Neural progenitor cell (in vitro differentiated cells): ENCODE measurements at regions not wholly inside any gene's neighbourhood (a gene's known extent, or its start where the extent isn't known, plus 50 kb on each side); places are given as distances from the start of the nearest gene placed in this dataset.
A peak's percentile ranks its signal among the peaks of the same experiment; 100 is the strongest.

ENCODE experiments used
- DNase-seq: peaks from one replicate; pipeline ENCODE4 v3.0.0-alpha.2; 2016; ENCODE audit warnings: low spot score
- H2AFZ ChIP-seq: fragments of 200-600 bp; sonication (generic); replicated peaks from 2 replicates; pipeline ENCODE4 v1.6.1; 2016; ENCODE audit warnings: antibody characterized with exemption
- H3F3A ChIP-seq: fragments of 200-600 bp; sonication (generic); 2 replicates; pipeline ENCODE4 v1.6.1; 2016; ENCODE audit warnings: antibody characterized with exemption, low read depth
- H3K27ac ChIP-seq: fragments of 200-600 bp; sonication (generic); 2 replicates; pipeline ENCODE4 v1.5.1; 2016; ENCODE audit warnings: mild to moderate bottlenecking
- H3K27me3 ChIP-seq: fragments of 200-600 bp; sonication (generic); 2 replicates; pipeline ENCODE4 v1.6.1; 2016; ENCODE audit warnings: mild to moderate bottlenecking, moderate library complexity
- H3K36me3 ChIP-seq: fragments of 200-600 bp; sonication (generic); 2 replicates; pipeline ENCODE4 v1.5.1; 2016
- H3K4me1 ChIP-seq: fragments of 200-600 bp; sonication (generic); 2 replicates; pipeline ENCODE4 v1.6.1; 2016; ENCODE audit warnings: mixed run types
- H3K4me2 ChIP-seq: fragments of 200-600 bp; sonication (generic); 2 replicates; pipeline ENCODE4 v1.6.1; 2016
- H3K4me3 ChIP-seq: fragments of 200-600 bp; sonication (generic); 2 replicates; pipeline ENCODE4 v1.5.1; 2016
- H3K79me2 ChIP-seq: fragments of 200-600 bp; sonication (generic); 2 replicates; pipeline ENCODE4 v1.6.1; 2016; ENCODE audit warnings: low read depth
- H3K9ac ChIP-seq: fragments of 200-600 bp; sonication (generic); 2 replicates; pipeline ENCODE4 v1.6.1; 2016
- H3K9me3 ChIP-seq: fragments of 200-600 bp; sonication (generic); 2 replicates; pipeline ENCODE4 v1.5.1; 2016; ENCODE audit warnings: low read depth
- H4K20me1 ChIP-seq: fragments of 200-600 bp; sonication (generic); 2 replicates; pipeline ENCODE4 v1.6.1; 2016; ENCODE audit warnings: low read depth
- H3K27ac Mint-ChIP-seq: 3 replicates; pipeline ENCODE4 v1.8.0; 2021; ENCODE audit warnings: mixed read lengths
- H3K27me3 Mint-ChIP-seq: 2 replicates; pipeline ENCODE4 v1.8.0; 2022; ENCODE audit warnings: low read depth, mild to moderate bottlenecking, inconsistent platforms, moderate library complexity, mixed read lengths; ENCODE audit not compliant: insufficient read depth
- H3K36me3 Mint-ChIP-seq: 3 replicates; pipeline ENCODE4 v1.8.0; 2021; ENCODE audit warnings: mixed read lengths
- H3K4me1 Mint-ChIP-seq: 3 replicates; pipeline ENCODE4 v1.8.0; 2021; ENCODE audit warnings: mixed read lengths
- H3K4me3 Mint-ChIP-seq: 3 replicates; pipeline ENCODE4 v1.8.0; 2021; ENCODE audit warnings: mild to moderate bottlenecking, moderate library complexity, mixed read lengths
- H3K9me3 Mint-ChIP-seq: 3 replicates; pipeline ENCODE4 v1.8.0; 2020; ENCODE audit warnings: mixed read lengths
- EZH2 ChIP-seq: fragments of 200-600 bp; sonication (generic); IDR thresholded peaks from 2 replicates; pipeline ENCODE4 v1.6.1; 2017; ENCODE audit warnings: antibody characterized with exemption, mild to moderate bottlenecking, moderate library complexity
- EZH2phosphoT487 ChIP-seq: fragments of 200-600 bp; sonication (generic); IDR thresholded peaks from 2 replicates; pipeline ENCODE4 v1.6.1; 2017; ENCODE audit warnings: antibody characterized with exemption
- TF ChIP-seq, protein P1 (sequence below): fragments of 200-600 bp; sonication (generic); IDR thresholded peaks from 2 replicates; pipeline ENCODE4 v1.5.1; 2017; ENCODE audit warnings: antibody characterized with exemption, mild to moderate bottlenecking

GRCh38 chr7:140267381-140268226 lies 90.8 kb upstream of the KDM7A start:
- H4K20me1 ChIP-seq = no peaks in the 10 kb centered on the region
- Mint-ChIP-seq H3K36me3 (no peaks in the 10 kb centered on the region), H3K4me1 (no peaks in the 10 kb centered on the region), H3K4me3 (no peak overlapping the region), H3K27me3 (no peaks in the 10 kb centered on the region), H3K9me3 (no peaks in the 10 kb centered on the region), H3K27ac (peak overlapping the region; percentile 78)
- no peaks in the 10 kb centered on the region for H3K36me3 ChIP-seq
- TF ChIP-seq, protein P1, sequence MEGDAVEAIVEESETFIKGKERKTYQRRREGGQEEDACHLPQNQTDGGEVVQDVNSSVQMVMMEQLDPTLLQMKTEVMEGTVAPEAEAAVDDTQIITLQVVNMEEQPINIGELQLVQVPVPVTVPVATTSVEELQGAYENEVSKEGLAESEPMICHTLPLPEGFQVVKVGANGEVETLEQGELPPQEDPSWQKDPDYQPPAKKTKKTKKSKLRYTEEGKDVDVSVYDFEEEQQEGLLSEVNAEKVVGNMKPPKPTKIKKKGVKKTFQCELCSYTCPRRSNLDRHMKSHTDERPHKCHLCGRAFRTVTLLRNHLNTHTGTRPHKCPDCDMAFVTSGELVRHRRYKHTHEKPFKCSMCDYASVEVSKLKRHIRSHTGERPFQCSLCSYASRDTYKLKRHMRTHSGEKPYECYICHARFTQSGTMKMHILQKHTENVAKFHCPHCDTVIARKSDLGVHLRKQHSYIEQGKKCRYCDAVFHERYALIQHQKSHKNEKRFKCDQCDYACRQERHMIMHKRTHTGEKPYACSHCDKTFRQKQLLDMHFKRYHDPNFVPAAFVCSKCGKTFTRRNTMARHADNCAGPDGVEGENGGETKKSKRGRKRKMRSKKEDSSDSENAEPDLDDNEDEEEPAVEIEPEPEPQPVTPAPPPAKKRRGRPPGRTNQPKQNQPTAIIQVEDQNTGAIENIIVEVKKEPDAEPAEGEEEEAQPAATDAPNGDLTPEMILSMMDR = no peak
- TF ChIP-seq EZH2phosphoT487 (no peak), EZH2 (no peak)
- no peak overlapping the region for H3K4me2 ChIP-seq
- H3K4me3 ChIP-seq = no peak overlapping the region
- H3F3A ChIP-seq = no peaks in the 10 kb centered on the region
- H3K4me1 ChIP-seq = no peaks in the 10 kb centered on the region
- H3K9ac ChIP-seq = no peak overlapping the region
- no peaks in the 10 kb centered on the region for H3K79me2 ChIP-seq
- no peak overlapping the region for H2AFZ ChIP-seq
- no peaks in the 10 kb centered on the region for H3K27me3 ChIP-seq
- H3K27ac ChIP-seq = no peak overlapping the region
- H3K9me3 ChIP-seq = no peaks in the 10 kb centered on the region
- no peak for DNase-seq

DNA sequence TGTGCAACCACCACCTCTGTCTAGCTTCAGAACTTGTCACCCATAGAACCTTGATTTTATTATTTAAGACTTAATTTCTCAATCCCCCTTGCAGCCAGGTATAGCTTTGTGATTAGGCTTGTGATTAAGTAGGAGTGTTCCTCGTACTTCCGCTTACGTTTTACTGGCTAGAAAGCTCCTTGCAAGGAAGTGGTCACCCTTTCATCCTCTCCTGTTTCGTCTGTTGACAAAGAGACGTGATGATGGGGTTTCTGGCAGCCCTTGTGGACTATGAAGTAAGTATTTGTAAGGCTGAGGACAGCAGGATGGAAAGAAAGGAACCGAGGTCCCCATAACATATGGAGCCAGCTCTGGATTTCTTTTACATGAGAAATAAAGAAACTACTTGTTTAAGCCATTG lies 86.5 kb upstream of the KDM7A start:
- H3K9me3 Mint-ChIP-seq = no peaks in the 10 kb centered on the region
- TF ChIP-seq, protein P1 = no peak
- TF ChIP-seq EZH2 (no peak), EZH2phosphoT487 (no peak)
- no peak overlapping the region for H3K27ac Mint-ChIP-seq
- Histone ChIP-seq H3K27ac (no peak overlapping the region), H4K20me1 (no peaks in the 10 kb centered on the region), H3F3A (no peaks in the 10 kb centered on the region), H2AFZ (no peak overlapping the region), H3K4me1 (no peaks in the 10 kb centered on the region), H3K9ac (no peak overlapping the region), H3K36me3 (no peaks in the 10 kb centered on the region), H3K79me2 (no peaks in the 10 kb centered on the region), H3K9me3 (no peaks in the 10 kb centered on the region), H3K27me3 (no peaks in the 10 kb centered on the region), H3K4me3 (no peak overlapping the region), H3K4me2 (no peak overlapping the region)
- H3K36me3 Mint-ChIP-seq = no peaks in the 10 kb centered on the region
- peaks cover 5% of the 10 kb centered on the region for H3K27me3 Mint-ChIP-seq
- H3K4me1 Mint-ChIP-seq = peaks cover 6% of the 10 kb centered on the region
- H3K4me3 Mint-ChIP-seq = no peak overlapping the region
- DNase-seq = no peak

- H3K27me3 ChIP-seq = no peaks in the 10 kb centered on the region
- Mint-ChIP-seq H3K27ac (no peak overlapping the region), H3K36me3 (no peaks in the 10 kb centered on the region), H3K27me3 (peaks cover 5% of the 10 kb centered on the region), H3K9me3 (peaks cover 5% of the 10 kb centered on the region), H3K4me1 (peaks cover 6% of the 10 kb centered on the region), H3K4me3 (no peak overlapping the region)
- H3K79me2 ChIP-seq = no peaks in the 10 kb centered on the region
- no peak overlapping the region for H3K4me2 ChIP-seq
- H3K4me1 ChIP-seq = no peaks in the 10 kb centered on the region
- H3K4me3 ChIP-seq = no peak overlapping the region
- H3K27ac ChIP-seq = no peak overlapping the region
- no peaks in the 10 kb centered on the region for H4K20me1 ChIP-seq
- TF ChIP-seq EZH2 = no peak
- TF ChIP-seq EZH2phosphoT487 = no peak
- TF ChIP-seq, protein P1 = no peak
- no peak for DNase-seq
- no peak overlapping the region for H3K9ac ChIP-seq
- no peaks in the 10 kb centered on the region for H3K36me3 ChIP-seq
- no peaks in the 10 kb centered on the region for H3F3A ChIP-seq
- H3K9me3 ChIP-seq = no peaks in the 10 kb centered on the region
- H2AFZ ChIP-seq = no peak overlapping the region
Observed at GRCh38 chr7:140262242-140262903, 85.6 kb upstream of the KDM7A start.
